Transverse colon (tissue), 4 donors: ENCODE measurements at regions not wholly inside any gene's neighbourhood (a gene's known extent, or its start where the extent isn't known, plus 50 kb on each side); places are given as distances from the start of the nearest gene placed in this dataset.

Experiments
- CTCF ChIP-seq, 5 experiments: fragments of 200-600 bp in 3 of 5; fragments of 450-650 bp in 2 of 5; sonication (generic) in 3 of 5; IDR thresholded peaks; 1 replicate in 2 of 5; 2 replicates in 3 of 5; pipeline ENCODE4 v1.5.1; 2016 to 2017; ENCODE audit warnings: antibody characterized with exemption in 5 of 5, inconsistent platforms in 3 of 5, mild to moderate bottlenecking in 2 of 5, moderate library complexity in 1 of 5
- EP300 ChIP-seq: sonication (generic); formaldehyde crosslinking; IDR thresholded peaks from one replicate; pipeline ENCODE4 v1.6.1; 2017; ENCODE audit warnings: antibody characterized with exemption, low read depth
- POLR2A ChIP-seq: fragments of 450-650 bp; IDR thresholded peaks from one replicate; pipeline ENCODE4 v1.6.1; 2016; ENCODE audit warnings: antibody characterized with exemption, mild to moderate bottlenecking, moderate library complexity
- POLR2AphosphoS5 ChIP-seq, 3 donors: sonication (generic); formaldehyde crosslinking; IDR thresholded peaks; one replicate each; pipeline ENCODE4 v1.6.1; 2016; ENCODE audit warnings: antibody characterized with exemption in 3 of 3

- TF ChIP-seq CTCF (IDR thresholded peaks at IDR 0.05), result no peak
- no peak for TF ChIP-seq POLR2AphosphoS5 (IDR thresholded peaks at IDR 0.05)
- TF ChIP-seq POLR2A, result no peak
- TF ChIP-seq EP300, result no peak
Measured at GRCh38 chr21:21688889-21689288, 690.7 kb downstream of the NCAM2 start.
